GM21723 (cell line): ENCODE measurements at regions not wholly inside any gene's neighbourhood (a gene's known extent, or its start where the extent isn't known, plus 50 kb on each side); places are given as distances from the start of the nearest gene placed in this dataset.

Experiments used
- ATAC-seq: cut with Tn5 transposase; IDR thresholded peaks from one replicate; pipeline ENCODE4 v1.9.1; 2021; ENCODE audit warnings: mild to moderate bottlenecking, moderate library complexity; ENCODE audit not compliant: unreplicated experiment

DNA sequence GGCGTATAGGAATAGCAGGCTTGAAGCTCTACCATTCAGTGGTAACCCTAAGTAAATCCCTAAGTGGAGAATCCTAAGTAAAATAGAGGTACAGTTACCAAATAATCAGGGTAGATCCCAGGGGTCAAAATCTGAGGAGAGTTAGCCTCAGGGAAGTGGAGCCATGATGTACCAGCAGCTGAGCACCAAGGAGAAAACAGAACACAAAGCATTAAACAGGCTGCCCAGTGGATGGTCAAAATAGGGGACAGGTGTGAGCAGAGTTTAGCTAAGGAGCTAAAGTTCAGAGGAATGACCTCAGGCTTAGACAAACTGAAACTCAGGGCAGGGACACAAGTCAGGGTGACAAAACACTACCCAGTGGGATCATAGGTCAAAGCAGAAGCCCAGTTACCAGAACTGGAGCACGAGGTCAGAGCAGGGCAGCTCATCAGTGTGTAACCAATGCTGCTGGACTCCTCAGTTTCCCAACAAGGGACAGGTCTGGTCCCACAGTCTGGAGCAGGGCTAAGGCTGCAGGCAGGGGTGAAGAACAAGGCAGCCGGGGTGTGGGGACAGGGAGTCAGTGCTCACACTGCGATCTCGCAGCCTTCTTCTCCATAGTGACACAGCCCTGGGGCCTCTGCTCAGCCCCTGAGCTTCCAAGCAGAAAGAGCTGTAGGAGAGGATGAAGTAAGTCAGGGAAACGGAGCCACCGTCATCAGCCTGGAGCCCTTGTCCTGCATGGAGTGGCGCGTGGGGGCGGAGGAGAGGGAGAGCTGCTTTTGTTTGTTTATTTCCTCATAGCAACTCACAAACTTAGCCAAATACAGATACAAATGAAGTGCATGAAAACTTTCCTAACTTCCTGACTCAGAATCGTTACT, 264.0 kb downstream of the MREG start:
- ATAC-seq: no peak

DNA sequence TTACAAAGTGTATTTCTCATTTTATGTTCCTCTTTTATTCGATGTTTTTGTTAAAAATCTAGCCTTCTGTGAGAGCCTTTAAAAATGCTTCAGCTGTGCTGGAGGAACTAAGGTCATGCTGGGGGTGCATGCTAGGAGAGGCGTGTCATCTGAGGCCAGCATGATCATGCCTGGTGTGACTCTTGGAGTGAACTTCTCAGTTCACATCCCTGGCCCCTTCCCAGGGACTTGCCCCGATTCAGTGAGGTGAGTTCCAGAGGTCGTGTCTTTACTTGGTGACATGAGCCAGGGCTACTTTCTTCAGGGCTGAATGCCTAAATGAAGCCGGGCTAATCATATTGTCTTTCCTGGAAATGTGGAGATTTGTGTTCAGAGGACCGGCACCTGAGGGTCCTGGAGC, 264.9 kb downstream of the MREG start:
- ATAC-seq: no peak

DNA sequence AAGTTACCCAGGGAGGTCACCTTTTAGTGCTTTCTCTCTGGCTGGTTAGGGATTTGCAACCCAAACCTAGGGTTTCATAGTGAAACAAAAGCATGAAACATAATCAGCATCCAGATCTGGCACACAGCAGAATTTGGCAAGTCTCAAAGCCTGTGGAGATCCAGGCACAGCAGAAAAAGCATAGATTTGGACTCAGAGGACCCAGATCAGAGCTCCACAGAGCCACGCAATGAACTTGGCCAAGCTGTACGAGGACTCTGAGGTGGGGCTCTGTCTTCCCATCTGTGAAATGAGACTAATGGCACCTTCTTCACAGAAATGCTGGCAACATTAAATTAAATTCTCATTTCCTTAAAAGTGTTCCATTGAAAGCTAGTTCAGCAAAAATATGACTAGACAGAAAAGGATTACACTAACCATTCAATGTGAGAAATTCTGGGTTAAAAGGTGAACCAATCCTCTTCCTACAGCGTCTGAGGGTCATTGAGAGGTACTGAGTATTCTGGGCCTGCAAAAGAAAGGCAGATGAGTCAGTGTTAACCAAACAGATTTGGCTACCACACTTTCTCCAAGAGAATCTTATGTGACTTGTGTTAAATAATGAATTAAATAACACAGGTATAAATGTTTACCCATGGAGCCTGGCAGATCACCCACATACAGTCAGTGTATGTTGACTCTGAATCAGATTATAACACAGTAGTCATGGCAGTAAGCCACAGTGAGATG, 266.3 kb downstream of the MREG start:
- ATAC-seq: no peak

DNA sequence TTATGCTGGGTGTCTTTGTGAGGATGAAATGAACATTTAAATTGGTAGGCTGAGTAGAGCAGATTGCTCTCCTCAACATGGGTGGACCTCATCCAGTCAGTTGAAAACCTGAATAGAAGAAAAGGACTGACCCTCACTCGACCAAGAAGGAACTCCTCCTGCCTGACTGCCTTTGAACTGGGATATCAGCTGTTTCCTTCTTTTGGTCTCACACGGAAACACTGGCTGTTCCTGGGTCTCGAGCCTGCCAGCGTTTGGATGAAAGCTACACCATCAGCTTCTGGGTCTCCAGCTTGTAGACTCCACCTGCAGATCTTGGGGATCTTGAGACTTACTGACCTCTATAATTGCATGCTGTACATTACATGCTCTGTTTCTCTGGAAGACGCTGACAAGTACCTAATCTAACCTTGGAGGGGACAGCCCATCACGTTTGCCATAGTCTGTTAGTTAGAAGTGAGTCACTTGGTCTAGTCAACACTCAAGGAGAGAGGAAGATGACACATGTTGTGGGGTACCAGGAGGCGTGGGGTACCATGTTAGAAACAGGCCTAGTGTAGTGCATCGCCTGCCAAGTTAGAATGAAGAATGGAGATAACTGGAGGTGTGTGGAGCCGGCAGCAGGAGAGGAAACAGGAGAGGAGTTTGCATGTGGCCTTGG, 267.0 kb downstream of the MREG start:
- no peak for ATAC-seq

DNA sequence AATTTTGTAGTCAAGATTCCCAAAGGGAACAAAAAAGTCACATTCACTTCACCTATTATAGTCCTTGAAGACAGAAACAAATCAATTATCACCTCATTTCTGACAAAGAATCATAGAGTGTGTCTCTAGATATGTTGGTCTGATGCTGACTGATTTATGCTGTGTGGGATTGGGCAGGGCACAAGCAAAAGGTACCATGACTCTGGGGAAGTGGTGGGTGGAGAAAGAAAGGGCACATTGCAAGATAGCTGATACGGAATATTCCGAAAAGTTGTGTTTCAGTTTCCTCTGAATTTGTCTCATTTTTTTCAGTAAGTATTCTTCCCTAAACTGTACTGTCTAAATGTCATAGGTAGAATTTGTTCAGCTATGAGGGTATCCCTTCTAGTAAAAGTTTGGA, 268.0 kb downstream of the MREG start:
- no peak for ATAC-seq

DNA sequence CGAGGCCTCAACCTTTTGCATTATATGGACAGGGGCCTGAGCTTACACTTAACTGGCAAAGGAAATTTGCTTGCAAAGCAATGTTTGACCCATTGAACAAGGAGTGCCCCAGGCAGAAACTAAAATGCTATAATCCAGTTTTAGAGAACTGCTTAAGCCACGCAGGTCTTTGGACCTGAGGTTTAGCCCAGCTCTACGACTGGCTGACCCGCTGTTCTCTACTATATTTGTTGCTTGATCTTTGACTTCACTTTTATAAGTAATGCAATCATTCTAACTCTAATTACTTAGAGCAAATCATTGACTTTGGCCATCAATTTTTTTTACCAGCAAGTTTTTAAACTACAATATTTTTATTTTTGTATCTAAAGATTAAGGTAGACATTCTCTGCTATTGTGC, 268.8 kb downstream of the MREG start:
- no peak for ATAC-seq

DNA sequence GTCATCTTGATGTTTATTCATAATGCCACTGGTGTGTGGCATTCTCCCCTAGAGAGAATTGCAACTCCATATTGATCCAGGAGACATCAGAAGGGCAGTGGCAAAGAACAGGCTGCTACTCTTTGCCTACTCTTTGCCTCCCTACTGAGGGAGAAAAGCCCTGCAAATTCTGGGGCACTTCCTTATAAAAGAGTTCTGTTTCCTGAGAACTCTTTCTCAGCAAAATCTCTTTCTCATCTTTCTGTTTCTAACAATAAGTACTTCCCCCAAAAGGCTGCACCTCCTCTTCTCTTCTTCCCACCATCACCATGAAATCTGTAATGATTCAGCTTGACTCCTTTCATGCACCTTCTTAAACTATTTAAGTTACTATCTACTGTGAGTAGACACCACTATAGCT, 270.3 kb downstream of the MREG start:
- no peak for ATAC-seq

DNA sequence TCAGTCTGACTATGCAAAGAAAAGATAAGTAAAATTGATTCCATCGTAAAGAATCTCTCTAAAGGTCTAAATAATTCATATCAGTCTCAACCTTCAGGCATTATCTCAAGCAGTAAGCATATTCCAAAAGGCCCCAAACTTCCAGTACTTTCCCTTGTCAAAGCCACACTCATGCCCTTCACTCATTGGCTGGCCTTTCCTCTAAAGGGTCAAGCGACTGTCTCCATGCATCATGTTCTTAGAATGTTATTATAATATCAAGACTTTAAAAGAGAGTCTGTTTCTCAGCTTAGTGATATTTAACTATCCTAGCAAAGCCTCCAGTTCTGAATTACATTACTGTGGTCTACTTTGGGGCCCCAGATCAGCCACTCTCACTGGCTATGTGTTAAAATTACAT, 271.3 kb downstream of the MREG start:
- ATAC-seq: no peak

DNA sequence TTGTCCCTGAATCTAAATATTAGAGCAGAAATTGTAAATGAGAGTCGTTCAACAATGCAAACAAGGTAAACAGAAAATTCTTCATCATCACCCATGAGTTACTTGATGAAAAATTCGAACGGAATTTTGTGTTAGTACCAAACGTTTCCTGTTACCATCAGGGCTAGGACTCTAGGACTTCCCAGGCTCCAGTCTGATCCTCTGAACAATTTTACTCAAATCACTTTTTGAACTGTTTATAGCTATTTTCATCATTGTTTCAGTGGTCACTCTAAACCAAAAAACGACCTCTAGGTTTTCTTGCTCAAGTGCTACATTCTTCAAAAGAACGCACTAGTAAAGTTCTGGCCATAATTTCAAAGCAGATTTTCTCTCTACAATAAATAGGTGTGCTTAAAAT, 273.3 kb downstream of the MREG start:
- no peak for ATAC-seq

DNA sequence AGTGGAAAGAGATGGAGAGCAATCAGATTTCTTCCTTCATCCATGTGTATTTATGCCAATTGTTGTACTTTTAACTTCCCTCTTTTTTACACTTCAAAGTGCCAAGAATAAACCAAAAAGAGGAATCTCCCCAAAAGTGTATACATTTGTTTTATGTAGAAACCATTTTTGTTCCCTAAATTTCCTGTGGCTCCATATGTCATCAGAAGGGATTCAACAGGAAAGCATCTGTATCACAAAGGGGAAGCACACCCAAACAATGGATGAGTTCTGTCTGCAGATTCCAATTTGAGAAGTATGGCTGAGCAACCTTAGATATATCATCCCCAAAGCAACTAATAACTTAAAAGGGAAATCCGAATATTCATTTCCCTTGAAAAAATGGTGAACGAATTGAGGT, 275.0 kb downstream of the MREG start:
- no peak for ATAC-seq

DNA sequence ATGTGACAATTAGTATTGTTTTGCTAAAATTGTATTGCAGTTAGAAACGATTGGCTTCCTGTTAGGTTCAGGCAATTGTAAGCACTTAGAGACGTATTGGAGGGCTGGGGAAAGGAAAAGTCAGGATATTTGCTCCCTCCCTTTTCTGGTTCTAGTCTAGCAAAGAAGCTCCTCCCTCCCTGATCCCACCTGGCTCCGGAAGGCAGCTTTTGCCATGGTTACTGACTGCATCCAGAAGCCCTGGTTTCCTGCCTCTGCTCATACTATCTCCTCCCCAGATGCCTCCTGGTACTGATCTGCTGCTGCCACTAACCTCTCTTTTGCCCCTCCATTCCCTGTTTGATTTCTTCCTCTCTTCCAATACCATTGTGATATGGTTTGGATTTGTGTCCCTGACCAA, 275.9 kb downstream of the MREG start:
- no peak for ATAC-seq

DNA sequence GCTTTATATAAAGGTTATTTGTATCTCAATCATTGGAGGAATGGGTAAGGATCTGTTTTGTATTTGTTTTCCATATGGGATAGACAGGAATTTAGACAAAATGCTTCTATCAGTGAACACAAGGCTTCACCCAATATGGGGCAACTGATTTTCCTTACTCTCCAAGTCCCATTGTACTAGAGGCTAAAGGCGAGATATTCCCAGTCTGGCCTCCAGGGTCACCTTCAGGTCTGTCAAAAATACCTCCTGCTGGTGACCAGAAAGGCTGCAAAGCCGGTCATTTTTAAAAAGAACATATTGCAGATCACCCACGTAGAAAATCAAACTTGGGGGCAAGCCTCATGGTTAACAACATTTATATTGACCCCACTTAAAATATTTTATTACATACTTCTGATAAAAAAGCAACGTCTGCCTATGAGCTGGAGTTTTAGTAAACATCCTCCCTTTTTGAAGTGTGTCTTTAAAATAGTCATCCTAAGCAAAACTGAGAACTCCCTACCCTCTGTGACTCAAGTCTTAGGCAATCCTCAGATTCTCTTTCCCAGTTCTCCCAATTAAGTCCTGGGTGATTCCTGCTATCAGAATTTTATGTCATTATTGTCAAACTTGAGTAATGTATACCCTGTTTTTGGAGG, 276.6 kb downstream of the MREG start:
- ATAC-seq: no peak

DNA sequence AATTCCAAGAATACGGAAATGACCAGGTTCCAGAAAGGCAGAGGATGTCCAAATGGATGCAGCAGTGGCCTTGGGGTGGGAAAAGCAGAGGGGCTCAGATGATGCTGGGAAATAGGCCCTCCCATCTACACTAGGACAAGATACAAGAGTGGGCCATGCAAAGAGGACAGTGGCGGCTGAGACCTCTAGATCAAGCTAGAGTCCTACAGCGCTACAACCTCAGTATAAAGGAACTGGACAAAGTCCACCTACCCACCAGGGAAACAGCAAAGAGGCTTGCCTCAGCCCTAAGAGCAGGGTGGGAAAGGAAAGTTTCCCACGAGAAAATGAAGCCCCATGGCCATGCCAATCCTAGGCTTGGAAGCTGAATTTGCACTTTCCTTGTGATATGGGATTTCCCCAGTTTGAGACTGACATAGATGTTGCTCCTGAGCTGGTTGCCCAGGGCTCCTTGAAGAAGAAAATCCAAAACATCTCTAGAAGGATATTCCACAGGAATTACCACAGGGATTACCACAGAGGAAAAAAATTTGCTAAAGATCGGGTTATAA, 282.2 kb downstream of the MREG start:
- ATAC-seq: no peak

DNA sequence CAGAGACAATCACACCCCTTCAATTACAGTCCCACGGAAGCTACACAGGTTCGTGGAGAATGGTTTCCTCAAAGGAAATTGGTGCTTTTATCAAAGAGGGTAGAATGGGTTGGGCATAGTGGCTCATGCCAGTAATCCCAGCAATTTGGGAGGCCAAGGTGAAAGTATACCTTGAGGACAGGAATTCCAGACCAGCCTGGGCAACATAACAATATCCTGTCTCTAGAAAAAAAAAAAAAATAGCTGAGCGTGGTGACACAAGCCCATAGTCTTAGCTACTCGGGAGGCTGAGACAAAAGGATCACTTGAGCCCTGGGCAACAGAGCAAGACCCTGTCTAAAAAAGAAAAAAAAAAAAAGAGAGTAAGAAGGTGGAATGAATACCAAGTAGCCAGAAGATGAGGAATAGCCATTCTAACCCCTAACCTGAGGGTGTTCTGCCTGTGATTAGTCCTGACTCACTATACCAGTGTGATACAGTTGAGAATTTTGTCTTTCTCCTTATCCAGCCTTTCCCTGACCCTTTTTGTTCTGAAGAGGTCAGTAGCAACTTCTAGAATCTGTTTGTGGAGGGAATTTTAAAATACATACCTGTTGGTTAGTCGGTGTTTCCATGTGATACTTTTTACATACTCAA, 283.2 kb downstream of the MREG start:
- no peak for ATAC-seq

DNA sequence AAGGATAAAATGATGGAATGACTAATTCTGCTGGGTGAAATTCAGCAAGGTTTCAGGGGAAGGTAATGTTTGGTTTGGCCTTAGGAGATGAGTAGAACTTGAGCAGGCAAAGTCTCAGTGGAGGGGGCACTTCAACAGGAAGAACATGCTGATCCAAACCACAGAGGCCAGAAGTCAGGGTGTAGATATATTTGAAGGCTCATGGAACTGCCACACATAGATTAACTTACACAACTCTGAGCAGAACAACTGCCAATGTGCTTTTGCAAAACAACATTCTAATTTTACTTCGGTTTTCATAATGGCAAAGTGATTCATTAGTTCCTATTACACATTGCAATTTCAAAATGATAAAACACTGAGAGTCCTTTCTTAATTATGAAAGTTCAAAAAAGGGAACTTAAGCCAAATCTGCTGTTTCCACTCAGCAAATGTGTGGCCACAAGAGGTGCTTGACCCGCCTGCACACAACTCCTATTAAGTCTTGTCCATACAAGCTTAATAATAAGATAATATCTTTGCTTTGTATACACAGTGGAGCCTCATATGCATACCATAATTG, 284.8 kb downstream of the MREG start:
- peak; percentile 82 for ATAC-seq

DNA sequence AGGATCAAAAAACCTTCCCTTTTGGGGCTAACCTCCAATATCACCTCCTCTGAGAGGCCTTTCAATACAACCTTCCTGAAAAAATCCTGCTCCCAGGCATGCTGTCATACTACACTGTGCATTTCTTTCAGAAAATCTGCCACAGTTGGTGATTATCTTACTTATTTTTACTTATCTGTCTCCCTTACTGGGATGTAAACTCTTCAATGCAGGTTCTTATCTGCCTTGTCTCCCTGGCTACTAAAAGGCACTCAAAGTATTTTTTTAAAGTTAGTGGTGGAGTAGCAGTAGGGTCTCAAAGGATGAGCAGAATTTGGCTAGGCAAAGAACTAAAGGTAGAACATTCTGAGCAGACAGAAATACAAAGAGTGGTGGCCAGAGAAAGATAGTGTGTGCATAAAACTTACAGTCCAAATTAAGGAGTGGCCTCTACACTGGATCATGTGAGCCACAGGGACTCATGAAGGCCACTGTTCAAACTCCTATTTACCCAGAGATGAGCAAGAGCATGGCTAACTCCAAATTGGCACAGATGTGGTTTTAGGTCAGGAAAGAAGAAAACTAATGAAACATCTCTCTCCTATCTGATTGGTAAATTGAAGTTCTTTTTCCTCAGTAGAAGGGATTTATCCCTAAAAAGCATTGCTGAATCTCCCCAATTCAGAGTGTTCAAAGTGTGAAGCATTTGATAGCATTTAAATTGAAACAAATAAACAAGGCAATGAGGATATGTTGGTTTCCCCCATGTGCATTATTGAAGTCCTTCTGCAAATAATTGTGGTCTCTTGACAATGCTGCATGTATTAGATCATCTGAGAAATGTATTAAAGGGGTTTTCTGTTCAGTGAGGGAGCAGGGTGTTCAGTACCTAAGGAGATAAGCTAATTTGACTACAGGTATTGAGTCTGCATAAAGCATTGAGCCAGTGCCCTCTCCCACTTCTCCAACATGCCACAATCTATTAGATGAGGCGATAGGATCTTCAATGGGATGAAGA, 285.5 kb downstream of the MREG start:
- peak; percentile 9 for ATAC-seq

DNA sequence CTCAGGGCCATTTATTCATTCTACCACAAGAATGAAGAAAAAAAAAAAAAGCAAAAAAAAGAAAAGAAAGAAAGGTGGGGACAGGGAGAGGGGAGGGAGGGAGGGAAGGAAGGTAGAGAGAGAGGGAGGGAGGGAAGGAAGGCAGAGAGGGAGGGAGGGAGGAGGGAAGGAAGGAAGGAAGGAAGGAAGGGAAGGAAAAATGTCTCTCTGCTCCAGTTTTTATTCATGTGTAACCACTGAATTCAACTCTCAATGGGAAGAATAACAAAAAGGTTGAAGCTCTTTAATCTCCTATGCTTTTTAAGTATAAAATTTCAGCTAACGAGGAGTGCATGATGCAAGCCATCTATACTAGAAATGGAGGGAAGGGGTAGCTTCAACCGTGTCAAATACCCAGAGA, 287.3 kb downstream of the MREG start:
- no peak for ATAC-seq

DNA sequence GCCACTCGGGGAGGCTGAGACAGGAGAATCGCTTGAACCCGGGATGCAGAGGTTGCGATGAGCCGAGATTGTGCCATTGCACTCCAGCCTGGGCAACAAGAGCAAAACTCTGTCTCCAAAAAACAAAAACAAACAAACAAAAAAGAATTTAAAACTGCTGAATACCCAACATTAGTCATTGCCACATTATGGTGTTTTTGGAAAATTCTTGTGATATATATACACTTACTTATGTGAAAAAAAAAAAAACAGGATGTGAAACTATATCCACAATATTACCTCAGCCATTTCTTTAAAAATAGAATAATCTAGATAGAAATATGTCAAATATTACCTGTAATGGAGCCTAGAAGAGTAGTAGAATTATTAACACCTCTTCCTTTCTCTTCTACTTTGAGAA, 288.3 kb upstream of the FN1 start:
- no peak for ATAC-seq

DNA sequence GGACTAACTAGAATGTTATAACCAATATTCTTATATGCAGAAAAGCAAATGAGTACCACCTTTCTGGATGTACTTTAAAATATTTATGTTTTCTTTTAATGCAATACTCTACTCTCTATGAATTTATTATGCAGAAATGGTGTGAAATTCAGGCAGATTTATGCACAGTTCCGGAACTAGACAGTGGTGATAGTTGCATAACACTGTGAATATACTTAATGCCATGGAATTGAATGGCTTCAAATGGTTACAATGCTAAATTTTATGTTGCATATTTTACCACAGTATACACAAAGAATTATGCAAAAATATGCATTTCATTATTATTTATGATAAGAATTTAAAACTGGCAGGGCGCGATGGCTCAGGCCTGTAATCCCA, 287.8 kb upstream of the FN1 start:
- no peak for ATAC-seq
